MM.1S (cell line): ENCODE measurements at regions not wholly inside any gene's neighbourhood (a gene's known extent, or its start where the extent isn't known, plus 50 kb on each side); places are given as distances from the start of the nearest gene placed in this dataset.

Experiments
- DNase-seq: peaks from one replicate; pipeline ENCODE4 v3.0.0-alpha.2; 2015
- H2AFZ ChIP-seq: fragments of 300-600 bp; sonication (generic); 2 replicates; pipeline ENCODE4 v1.6.0; 2016; ENCODE audit warnings: antibody characterized with exemption, low read length
- H3F3A ChIP-seq: fragments of 300-600 bp; sonication (generic); 2 replicates; pipeline ENCODE4 v1.6.1; 2016; ENCODE audit warnings: mild to moderate bottlenecking, antibody characterized with exemption, low read length, moderate library complexity, mixed read lengths; ENCODE audit not compliant: insufficient read depth
- H3K27ac ChIP-seq: fragments of 300-600 bp; sonication (generic); 2 replicates; pipeline ENCODE4 v1.5.1; 2016; ENCODE audit warnings: mild to moderate bottlenecking, low read length
- H3K27me3 ChIP-seq: fragments of 300-600 bp; sonication (generic); replicated peaks from 2 replicates; pipeline ENCODE4 v1.6.0; 2016; ENCODE audit warnings: low read length; ENCODE audit not compliant: insufficient read depth
- H3K36me3 ChIP-seq: fragments of 300-600 bp; sonication (generic); replicated peaks from 2 replicates; pipeline ENCODE4 v1.6.1; 2016; ENCODE audit warnings: mild to moderate bottlenecking, low read length, mixed read lengths; ENCODE audit not compliant: insufficient read depth
- H3K4me1 ChIP-seq: fragments of 300-600 bp; sonication (generic); 2 replicates; pipeline ENCODE4 v1.6.1; 2016; ENCODE audit warnings: low read length, mixed read lengths
- H3K4me2 ChIP-seq: fragments of 300-600 bp; sonication (generic); 2 replicates; pipeline ENCODE4 v1.6.0; 2016; ENCODE audit warnings: low read depth, low read length
- H3K4me3 ChIP-seq: fragments of 300-600 bp; sonication (generic); 2 replicates; pipeline ENCODE4 v1.5.1; 2016; ENCODE audit warnings: low read length, mixed read lengths
- H3K79me2 ChIP-seq: fragments of 300-600 bp; sonication (generic); 2 replicates; pipeline ENCODE4 v1.6.1; 2016; ENCODE audit warnings: mixed run types, low read length, mixed read lengths
- H3K9ac ChIP-seq: fragments of 300-600 bp; sonication (generic); 2 replicates; pipeline ENCODE4 v1.6.1; 2016; ENCODE audit warnings: low read length, mixed read lengths
- H3K9me2 ChIP-seq: fragments of 300-600 bp; sonication (generic); replicated peaks from 2 replicates; pipeline ENCODE4 v1.6.1; 2016; ENCODE audit warnings: mild to moderate bottlenecking, low read length, mixed read lengths; ENCODE audit not compliant: insufficient read depth
- H3K9me3 ChIP-seq: fragments of 300-600 bp; sonication (generic); replicated peaks from 2 replicates; pipeline ENCODE4 v1.6.1; 2016; ENCODE audit warnings: mild to moderate bottlenecking, low read length, mixed read lengths; ENCODE audit not compliant: insufficient read depth
- H4K20me1 ChIP-seq: fragments of 300-600 bp; sonication (generic); 2 replicates; pipeline ENCODE4 v1.6.1; 2016; ENCODE audit warnings: mild to moderate bottlenecking, low read length, moderate library complexity, mixed read lengths; ENCODE audit not compliant: insufficient read depth
- EZH2 ChIP-seq: fragments of 300-600 bp; sonication (generic); optimal IDR thresholded peaks from 2 replicates; pipeline ENCODE3; 2017; ENCODE audit warnings: low read depth, mild to moderate bottlenecking, antibody characterized with exemption, low read length, mixed read lengths
- EZH2phosphoT487 ChIP-seq: fragments of 300-600 bp; sonication (generic); IDR thresholded peaks from 2 replicates; pipeline ENCODE4 v1.6.1; 2018; ENCODE audit warnings: antibody characterized with exemption, low read length
- TF ChIP-seq, protein P1 (sequence below): fragments of 300-600 bp; sonication (generic); IDR thresholded peaks from 2 replicates; pipeline ENCODE4 v1.5.1; 2016; ENCODE audit warnings: antibody characterized with exemption, low read length, mixed read lengths

DNA sequence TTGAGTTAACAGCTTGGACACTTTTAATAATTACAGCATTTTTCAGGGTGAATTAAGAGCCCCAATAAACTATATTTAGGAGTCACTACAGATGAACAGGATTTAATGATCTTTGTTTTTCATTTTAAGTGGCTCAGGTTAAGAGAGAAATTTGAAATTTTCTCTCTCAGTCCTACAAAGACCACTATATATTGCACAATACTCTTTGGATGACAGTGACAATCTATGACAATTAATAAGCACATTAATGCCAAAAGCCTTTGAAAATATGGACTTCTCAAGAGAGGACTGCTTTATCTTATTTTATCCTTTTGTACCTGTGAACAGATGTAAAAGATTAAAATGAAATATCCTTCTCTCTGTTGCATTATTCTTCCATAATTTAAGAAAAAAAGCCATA lies 151.1 kb upstream of the IRX5 start:
- H2AFZ ChIP-seq: no peak overlapping the region
- H3K4me2 ChIP-seq: no peak overlapping the region
- H3K27ac ChIP-seq: no peak overlapping the region
- no peaks in the 10 kb centered on the region for H3K4me1 ChIP-seq
- no peaks in the 10 kb centered on the region for H3K27me3 ChIP-seq
- H3K9me3 ChIP-seq: no peaks in the 10 kb centered on the region
- no peaks in the 10 kb centered on the region for H3F3A ChIP-seq
- H3K9ac ChIP-seq: no peak overlapping the region
- no peaks in the 10 kb centered on the region for H3K36me3 ChIP-seq
- no peak overlapping the region for H3K4me3 ChIP-seq
- TF ChIP-seq, protein P1, sequence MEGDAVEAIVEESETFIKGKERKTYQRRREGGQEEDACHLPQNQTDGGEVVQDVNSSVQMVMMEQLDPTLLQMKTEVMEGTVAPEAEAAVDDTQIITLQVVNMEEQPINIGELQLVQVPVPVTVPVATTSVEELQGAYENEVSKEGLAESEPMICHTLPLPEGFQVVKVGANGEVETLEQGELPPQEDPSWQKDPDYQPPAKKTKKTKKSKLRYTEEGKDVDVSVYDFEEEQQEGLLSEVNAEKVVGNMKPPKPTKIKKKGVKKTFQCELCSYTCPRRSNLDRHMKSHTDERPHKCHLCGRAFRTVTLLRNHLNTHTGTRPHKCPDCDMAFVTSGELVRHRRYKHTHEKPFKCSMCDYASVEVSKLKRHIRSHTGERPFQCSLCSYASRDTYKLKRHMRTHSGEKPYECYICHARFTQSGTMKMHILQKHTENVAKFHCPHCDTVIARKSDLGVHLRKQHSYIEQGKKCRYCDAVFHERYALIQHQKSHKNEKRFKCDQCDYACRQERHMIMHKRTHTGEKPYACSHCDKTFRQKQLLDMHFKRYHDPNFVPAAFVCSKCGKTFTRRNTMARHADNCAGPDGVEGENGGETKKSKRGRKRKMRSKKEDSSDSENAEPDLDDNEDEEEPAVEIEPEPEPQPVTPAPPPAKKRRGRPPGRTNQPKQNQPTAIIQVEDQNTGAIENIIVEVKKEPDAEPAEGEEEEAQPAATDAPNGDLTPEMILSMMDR: no peak
- TF ChIP-seq EZH2phosphoT487 (no peak), EZH2 (no peak)
- H3K9me2 ChIP-seq: no peaks in the 10 kb centered on the region
- no peaks in the 10 kb centered on the region for H3K79me2 ChIP-seq
- no peaks in the 10 kb centered on the region for H4K20me1 ChIP-seq
- no peak for DNase-seq

DNA sequence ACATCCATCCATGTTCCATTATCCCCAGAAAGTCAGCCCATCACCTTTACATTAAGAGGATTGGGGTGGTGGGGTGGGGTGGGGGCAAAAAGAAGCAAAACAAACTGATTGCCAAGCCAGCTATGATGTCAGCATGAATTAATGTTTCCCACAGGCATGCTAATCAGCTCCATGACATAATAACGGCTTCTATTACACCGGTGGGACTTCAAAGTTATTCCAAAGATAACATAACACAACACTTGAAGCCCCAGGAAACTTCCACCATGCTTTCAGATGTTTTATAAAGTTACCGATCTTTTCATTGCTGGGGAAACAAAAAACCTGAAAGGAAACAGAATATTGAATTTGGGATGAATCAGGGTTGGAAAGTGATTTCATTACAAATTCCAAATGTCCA lies 155.9 kb upstream of the IRX5 start:
- Histone ChIP-seq H3K27ac (no peak overlapping the region), H4K20me1 (no peaks in the 10 kb centered on the region), H3K4me1 (no peaks in the 10 kb centered on the region), H3K27me3 (no peaks in the 10 kb centered on the region), H3K36me3 (no peaks in the 10 kb centered on the region), H3K9ac (no peak overlapping the region), H3K9me3 (no peaks in the 10 kb centered on the region), H3K9me2 (no peaks in the 10 kb centered on the region), H3K4me2 (no peak overlapping the region), H3K79me2 (no peaks in the 10 kb centered on the region), H3F3A (no peaks in the 10 kb centered on the region), H3K4me3 (no peak overlapping the region), H2AFZ (no peak overlapping the region)
- DNase-seq: no peak
- TF ChIP-seq, protein P1: no peak
- no peak for TF ChIP-seq EZH2
- TF ChIP-seq EZH2phosphoT487: no peak

DNA sequence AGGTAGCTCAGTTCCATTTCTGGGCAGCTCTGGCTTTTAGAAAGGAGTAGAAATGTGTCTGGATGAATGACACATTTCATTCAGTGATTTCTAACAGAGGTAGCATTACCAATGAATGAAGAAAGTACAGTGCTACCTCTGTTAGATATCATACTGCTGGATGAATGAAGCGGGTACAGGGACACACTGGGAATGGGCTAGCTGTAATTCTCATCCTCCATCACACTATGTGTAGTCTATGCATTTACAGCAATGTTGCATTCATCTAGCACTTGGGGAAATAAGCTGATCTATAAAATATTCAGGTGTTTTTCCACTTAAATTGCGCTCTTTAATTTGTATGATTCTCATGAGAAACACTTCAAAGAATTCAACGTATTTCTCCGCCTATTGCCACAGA lies 158.3 kb upstream of the IRX5 start:
- no peak overlapping the region for H3K4me3 ChIP-seq
- H3K4me1 ChIP-seq: no peaks in the 10 kb centered on the region
- H3F3A ChIP-seq: no peaks in the 10 kb centered on the region
- no peak overlapping the region for H3K9ac ChIP-seq
- no peaks in the 10 kb centered on the region for H3K9me3 ChIP-seq
- TF ChIP-seq EZH2phosphoT487 (no peak), EZH2 (no peak)
- TF ChIP-seq, protein P1: no peak
- H2AFZ ChIP-seq: no peak overlapping the region
- H3K4me2 ChIP-seq: no peak overlapping the region
- no peak for DNase-seq
- no peaks in the 10 kb centered on the region for H3K36me3 ChIP-seq
- H3K27ac ChIP-seq: no peak overlapping the region
- H3K79me2 ChIP-seq: no peaks in the 10 kb centered on the region
- no peaks in the 10 kb centered on the region for H4K20me1 ChIP-seq
- no peaks in the 10 kb centered on the region for H3K9me2 ChIP-seq
- no peaks in the 10 kb centered on the region for H3K27me3 ChIP-seq
